A549 (cell line): ENCODE measurements at regions not wholly inside any gene's neighbourhood (a gene's known extent, or its start where the extent isn't known, plus 50 kb on each side); places are given as distances from the start of the nearest gene placed in this dataset.

Experiments used
- ATAC-seq, 2 experiments: fragments of 200-7000 bp in 1 of 2; fragments of >200 bp in 1 of 2; cut with Nextera tagmentation in 1 of 2; cut with Tn5 transposase in 1 of 2; 3 replicates each; pipeline versions ENCODE4 v1.8.0 to v1.9.1; 2018 to 2020; ENCODE audit warnings: mild to moderate bottlenecking in 1 of 2, moderate library complexity in 1 of 2
- CTCF ChIA-PET: fragments of 300-600 bp; sonication (Branson Sonifier 250); formaldehyde crosslinking; extraction: SDS; loops from one replicate; lab custom pipeline; 2021; ENCODE audit warnings: antibody characterized with exemption, inconsistent platforms; lab: Yijun Ruan, JAX
- POLR2A ChIA-PET: fragments of 350-600 bp; formaldehyde crosslinking; extraction: SDS; loops from one replicate; lab custom pipeline; 2021; ENCODE audit warnings: antibody characterized with exemption, inconsistent platforms; lab: Yijun Ruan, JAX
- DNase-seq, 2 experiments: peaks; one replicate each; pipeline versions ENCODE4 v3.0.0 to v3.0.0-alpha.2; 2011 to 2016; ENCODE audit warnings: low read depth in 1 of 2, low spot score in 1 of 2
- FAIRE-seq: peaks from 2 replicates; lab custom pipeline; 2011; peaks lifted over from hg19 to GRCh38; lab: Jason Lieb, UNC
- H3K27ac ChIP-seq, 2 experiments: fragments of >200 bp; sonication (Bioruptor Twin); formaldehyde crosslinking; 3 replicates each; pipeline ENCODE4 v1.5.1; 2016 to 2017
- H3K4me1 ChIP-seq: fragments of >200 bp; sonication (Bioruptor Twin); formaldehyde crosslinking; 3 replicates; pipeline ENCODE4 v1.6.1; 2016
- H3K4me2 ChIP-seq: fragments of >200 bp; sonication (Bioruptor Twin); formaldehyde crosslinking; 3 replicates; pipeline ENCODE4 v1.6.1; 2016
- H3K4me3 ChIP-seq: fragments of >200 bp; sonication (Bioruptor Twin); formaldehyde crosslinking; 3 replicates; pipeline ENCODE4 v1.5.1; 2016
- H3K9me3 ChIP-seq: fragments of >200 bp; sonication (Bioruptor Twin); formaldehyde crosslinking; 3 replicates; pipeline ENCODE4 v1.6.1; 2016
- CHD4 ChIP-seq: fragments of 200-600 bp; sonication (generic); IDR thresholded peaks from 2 replicates; pipeline ENCODE4 v1.6.1; 2016; ENCODE audit warnings: antibody characterized with exemption, mild to moderate bottlenecking, borderline replicate concordance
- EHMT2 ChIP-seq: fragments of 200-600 bp; sonication (generic); IDR thresholded peaks from 2 replicates; pipeline ENCODE4 v1.6.1; 2016; ENCODE audit warnings: antibody characterized with exemption, low read depth, mild to moderate bottlenecking, moderate library complexity
- ESRRA ChIP-seq: fragments of 150-350 bp; IDR thresholded peaks from 2 replicates; pipeline ENCODE4 v1.6.1; 2014; ENCODE audit warnings: mild to moderate bottlenecking, low read length, borderline replicate concordance
- FOXS1 ChIP-seq: fragments of 250-450 bp; sonication (Bioruptor Pico); IDR thresholded peaks from 2 replicates; pipeline ENCODE4 v1.5.0; 2020; ENCODE audit warnings: mild to moderate bottlenecking, moderate library complexity
- GATA3 ChIP-seq: IDR thresholded peaks from 2 replicates; pipeline ENCODE4 v1.6.1; 2012; ENCODE audit warnings: borderline replicate concordance
- JUNB ChIP-seq: fragments of >200 bp; sonication (Bioruptor Twin); formaldehyde crosslinking; IDR thresholded peaks from 2 replicates; pipeline ENCODE4 v1.6.1; 2016
- KDM1A ChIP-seq: fragments of 200-600 bp; sonication (generic); IDR thresholded peaks from 2 replicates; pipeline ENCODE4 v1.6.1; 2016; ENCODE audit warnings: low read depth, mild to moderate bottlenecking
- KDM5A ChIP-seq: fragments of 200-600 bp; sonication (generic); IDR thresholded peaks from 2 replicates; pipeline ENCODE4 v1.6.1; 2016; ENCODE audit warnings: antibody characterized with exemption, mild to moderate bottlenecking
- NR3C1 ChIP-seq: fragments of >200 bp; sonication (Bioruptor Twin); formaldehyde crosslinking; IDR thresholded peaks from 3 replicates; pipeline ENCODE4 v1.6.1; 2017
- POLR2AphosphoS2 ChIP-seq: conservative IDR thresholded peaks from 2 replicates; pipeline ENCODE4 v1.6.1; 2012; ENCODE audit warnings: low read length, improper control_type of control experiment, inconsistent platforms
- RARB ChIP-seq: fragments of 250-450 bp; sonication (Bioruptor Pico); IDR thresholded peaks from 2 replicates; pipeline ENCODE4 v1.8.0; 2021; ENCODE audit warnings: mild to moderate bottlenecking, moderate library complexity
- SMC3 ChIP-seq: fragments of >200 bp; sonication (Bioruptor Twin); formaldehyde crosslinking; IDR thresholded peaks from 3 replicates; pipeline ENCODE4 v1.6.1; 2018; ENCODE audit warnings: inconsistent platforms
- SREBF2 ChIP-seq: fragments of 450-650 bp; IDR thresholded peaks from 2 replicates; pipeline ENCODE4 v1.6.1; 2014; ENCODE audit warnings: mild to moderate bottlenecking, moderate library complexity
- ZC3H11A ChIP-seq: fragments of 450-650 bp; IDR thresholded peaks from 2 replicates; pipeline ENCODE4 v1.6.1; 2014; ENCODE audit warnings: antibody characterized with exemption, mild to moderate bottlenecking
- ZNF302 ChIP-seq: fragments of 250-450 bp; sonication (Bioruptor Pico); IDR thresholded peaks from 2 replicates; pipeline ENCODE4 v1.9.0; 2021; ENCODE audit warnings: inconsistent platforms, mild to moderate bottlenecking, moderate library complexity
- WGBS: methylation state at CpG from one replicate; pipeline ENCODE4 v1.1.6; 2017; ENCODE audit errors: missing lambda C conversion rate; 5-methylcytosine and 5-hydroxymethylcytosine counted together
- TF ChIP-seq, protein P1 (sequence below): IDR thresholded peaks from 2 replicates; pipeline ENCODE4 v1.6.1; 2012
- TF ChIP-seq, protein P2 (sequence below): IDR thresholded peaks from 2 replicates; pipeline ENCODE4 v1.6.1; 2012
- TF ChIP-seq, protein P3 (sequence below): fragments of 150-350 bp; IDR thresholded peaks from 2 replicates; pipeline ENCODE4 v1.6.1; 2014; ENCODE audit warnings: low read depth, mild to moderate bottlenecking, low read length
- TF ChIP-seq, protein P4 (sequence below): fragments of >200 bp; sonication (Bioruptor Twin); formaldehyde crosslinking; IDR thresholded peaks from 3 replicates; pipeline ENCODE4 v1.6.1; 2016
- TF ChIP-seq, protein P5 (sequence below): IDR thresholded peaks from 2 replicates; pipeline ENCODE4 v1.6.1; 2012; ENCODE audit warnings: low read depth, borderline replicate concordance
- TF ChIP-seq, protein P6 (sequence below): fragments of 250-450 bp; sonication (Bioruptor Pico); IDR thresholded peaks from 2 replicates; pipeline ENCODE4 v1.5.0; 2021; ENCODE audit warnings: mild to moderate bottlenecking, moderate library complexity, borderline replicate concordance
- TF ChIP-seq, protein P7 (sequence below): fragments of 200-600 bp; sonication (generic); IDR thresholded peaks from 2 replicates; pipeline ENCODE4 v1.6.1; 2016; ENCODE audit warnings: antibody characterized with exemption, mild to moderate bottlenecking, moderate library complexity

DNA sequence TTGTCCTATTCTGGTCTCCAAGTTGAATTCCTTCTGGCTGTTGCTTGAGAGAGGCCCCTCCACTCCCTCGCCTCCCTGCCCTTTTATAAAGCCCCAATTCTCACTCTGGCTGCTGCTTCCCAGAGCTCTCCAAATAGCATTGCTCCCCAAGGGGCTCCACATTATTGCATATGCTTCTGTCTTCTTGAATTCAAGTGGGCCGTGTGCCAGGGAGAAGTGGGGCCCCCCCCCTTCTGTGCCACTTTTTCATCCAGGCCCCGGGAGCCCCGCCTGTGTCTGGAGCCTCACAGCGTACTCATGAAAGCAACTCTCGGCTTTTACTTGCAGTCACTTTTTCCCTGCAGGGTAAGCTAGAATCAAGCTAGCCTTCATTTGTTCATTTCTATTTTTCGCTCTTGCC, 265.1 kb downstream of the CCSER2 start:
- DNase-seq (no peak), ATAC-seq (no peak), FAIRE-seq (no peak)
- no peak overlapping the region for H3K27ac ChIP-seq
- H3K4me3 ChIP-seq: no peak overlapping the region
- no peaks in the 10 kb centered on the region for H3K9me3 ChIP-seq
- POLR2A ChIA-PET: no interaction called here
- CTCF ChIA-PET: interaction anchor here (0.8 kb wide), 1 partner anchor 14 kb away, joined by 4 read pairs; no protein-coding TSS in a partner anchor
- no peak overlapping the region for H3K4me2 ChIP-seq
- no peaks in the 10 kb centered on the region for H3K4me1 ChIP-seq
- WGBS: 46% methylated on average over 6 of the region's 7 CpGs
- TF ChIP-seq ZC3H11A: no peak
- TF ChIP-seq EHMT2: no peak
- no peak for TF ChIP-seq KDM1A
- TF ChIP-seq NR3C1: no peak
- no peak for TF ChIP-seq CHD4

DNA sequence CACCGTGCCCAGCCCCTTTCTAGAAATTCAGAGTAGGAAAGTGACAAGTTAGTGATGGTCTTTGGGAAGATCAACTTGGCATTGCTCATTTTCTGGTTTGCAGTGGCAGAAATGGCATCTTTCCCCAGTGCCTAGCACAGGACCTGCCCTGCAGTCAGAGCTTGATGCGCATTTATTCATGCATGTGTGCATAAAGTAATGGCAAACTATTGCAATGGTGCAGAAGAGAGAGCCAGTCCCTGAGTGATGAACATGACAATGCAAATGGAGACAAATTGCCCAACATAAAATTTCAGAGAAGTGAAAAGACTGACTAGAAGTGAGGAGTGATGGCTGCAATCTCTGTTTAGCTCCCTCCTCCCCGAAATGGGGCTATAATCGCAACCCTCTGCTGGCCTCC, 268.2 kb downstream of the CCSER2 start:
- 35% methylated on average over 4 of the region's 4 CpGs for WGBS
- DNase-seq (no peak), ATAC-seq (no peak), FAIRE-seq (no peak)
- H3K9me3 ChIP-seq: no peaks in the 10 kb centered on the region
- ChIA-PET CTCF (interaction anchor here (1.3 to 2.0 kb wide), 2 partner anchors 10 to 57 kb away, joined by 3 to 8 read pairs; no protein-coding TSS in a partner anchor), POLR2A (no interaction called here)
- H3K4me3 ChIP-seq: no peak overlapping the region
- H3K27ac ChIP-seq: no peak overlapping the region
- H3K4me2 ChIP-seq: no peak overlapping the region
- H3K4me1 ChIP-seq: no peaks in the 10 kb centered on the region
- TF ChIP-seq, protein P1, sequence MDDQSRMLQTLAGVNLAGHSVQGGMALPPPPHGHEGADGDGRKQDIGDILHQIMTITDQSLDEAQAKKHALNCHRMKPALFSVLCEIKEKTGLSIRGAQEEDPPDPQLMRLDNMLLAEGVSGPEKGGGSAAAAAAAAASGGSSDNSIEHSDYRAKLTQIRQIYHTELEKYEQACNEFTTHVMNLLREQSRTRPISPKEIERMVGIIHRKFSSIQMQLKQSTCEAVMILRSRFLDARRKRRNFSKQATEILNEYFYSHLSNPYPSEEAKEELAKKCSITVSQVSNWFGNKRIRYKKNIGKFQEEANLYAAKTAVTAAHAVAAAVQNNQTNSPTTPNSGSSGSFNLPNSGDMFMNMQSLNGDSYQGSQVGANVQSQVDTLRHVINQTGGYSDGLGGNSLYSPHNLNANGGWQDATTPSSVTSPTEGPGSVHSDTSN: no peak

DNA sequence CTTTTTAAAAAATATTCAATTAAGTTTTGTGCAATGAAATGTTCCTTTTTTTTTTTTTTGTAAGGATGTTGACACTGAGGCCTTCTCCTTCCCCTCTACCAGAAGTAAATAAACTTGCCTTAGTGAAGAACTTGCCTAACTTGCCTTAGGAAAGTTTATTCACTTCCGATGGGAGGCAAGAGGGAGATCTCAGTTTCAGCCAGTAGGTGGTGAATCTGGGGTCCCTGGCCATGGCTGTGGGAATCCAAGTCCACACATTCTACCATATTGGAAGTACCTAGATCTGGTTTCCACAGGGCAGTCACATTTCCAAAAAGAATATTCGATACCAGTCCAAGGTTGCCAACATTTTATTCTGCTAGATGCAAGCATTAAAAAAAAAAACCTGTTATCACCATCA, 270.9 kb downstream of the CCSER2 start:
- ATAC-seq (peak in 1 of 2 experiments; percentile 52; a peak in 1 of 6 replicates), FAIRE-seq (no peak), DNase-seq (peak in 1 of 2 experiments; percentile 4)
- Histone ChIP-seq H3K4me2 (no peak overlapping the region), H3K4me3 (no peak overlapping the region), H3K27ac (no peak overlapping the region), H3K9me3 (no peaks in the 10 kb centered on the region), H3K4me1 (no peaks in the 10 kb centered on the region)
- ChIA-PET POLR2A (no interaction called here), CTCF (no interaction called here)
- TF ChIP-seq SREBF2 (no peak), SMC3 (no peak), POLR2AphosphoS2 (no peak)
- TF ChIP-seq, protein P2, sequence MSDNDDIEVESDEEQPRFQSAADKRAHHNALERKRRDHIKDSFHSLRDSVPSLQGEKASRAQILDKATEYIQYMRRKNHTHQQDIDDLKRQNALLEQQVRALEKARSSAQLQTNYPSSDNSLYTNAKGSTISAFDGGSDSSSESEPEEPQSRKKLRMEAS: no peak
- TF ChIP-seq, protein P3, sequence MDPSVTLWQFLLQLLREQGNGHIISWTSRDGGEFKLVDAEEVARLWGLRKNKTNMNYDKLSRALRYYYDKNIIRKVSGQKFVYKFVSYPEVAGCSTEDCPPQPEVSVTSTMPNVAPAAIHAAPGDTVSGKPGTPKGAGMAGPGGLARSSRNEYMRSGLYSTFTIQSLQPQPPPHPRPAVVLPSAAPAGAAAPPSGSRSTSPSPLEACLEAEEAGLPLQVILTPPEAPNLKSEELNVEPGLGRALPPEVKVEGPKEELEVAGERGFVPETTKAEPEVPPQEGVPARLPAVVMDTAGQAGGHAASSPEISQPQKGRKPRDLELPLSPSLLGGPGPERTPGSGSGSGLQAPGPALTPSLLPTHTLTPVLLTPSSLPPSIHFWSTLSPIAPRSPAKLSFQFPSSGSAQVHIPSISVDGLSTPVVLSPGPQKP: no peak
- TF ChIP-seq, protein P4, sequence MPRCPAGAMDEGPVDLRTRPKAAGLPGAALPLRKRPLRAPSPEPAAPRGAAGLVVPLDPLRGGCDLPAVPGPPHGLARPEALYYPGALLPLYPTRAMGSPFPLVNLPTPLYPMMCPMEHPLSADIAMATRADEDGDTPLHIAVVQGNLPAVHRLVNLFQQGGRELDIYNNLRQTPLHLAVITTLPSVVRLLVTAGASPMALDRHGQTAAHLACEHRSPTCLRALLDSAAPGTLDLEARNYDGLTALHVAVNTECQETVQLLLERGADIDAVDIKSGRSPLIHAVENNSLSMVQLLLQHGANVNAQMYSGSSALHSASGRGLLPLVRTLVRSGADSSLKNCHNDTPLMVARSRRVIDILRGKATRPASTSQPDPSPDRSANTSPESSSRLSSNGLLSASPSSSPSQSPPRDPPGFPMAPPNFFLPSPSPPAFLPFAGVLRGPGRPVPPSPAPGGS: no peak
- TF ChIP-seq, protein P5, sequence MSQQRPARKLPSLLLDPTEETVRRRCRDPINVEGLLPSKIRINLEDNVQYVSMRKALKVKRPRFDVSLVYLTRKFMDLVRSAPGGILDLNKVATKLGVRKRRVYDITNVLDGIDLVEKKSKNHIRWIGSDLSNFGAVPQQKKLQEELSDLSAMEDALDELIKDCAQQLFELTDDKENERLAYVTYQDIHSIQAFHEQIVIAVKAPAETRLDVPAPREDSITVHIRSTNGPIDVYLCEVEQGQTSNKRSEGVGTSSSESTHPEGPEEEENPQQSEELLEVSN: no peak
- WGBS: 25% methylated on average over 2 of the region's 2 CpGs

DNA sequence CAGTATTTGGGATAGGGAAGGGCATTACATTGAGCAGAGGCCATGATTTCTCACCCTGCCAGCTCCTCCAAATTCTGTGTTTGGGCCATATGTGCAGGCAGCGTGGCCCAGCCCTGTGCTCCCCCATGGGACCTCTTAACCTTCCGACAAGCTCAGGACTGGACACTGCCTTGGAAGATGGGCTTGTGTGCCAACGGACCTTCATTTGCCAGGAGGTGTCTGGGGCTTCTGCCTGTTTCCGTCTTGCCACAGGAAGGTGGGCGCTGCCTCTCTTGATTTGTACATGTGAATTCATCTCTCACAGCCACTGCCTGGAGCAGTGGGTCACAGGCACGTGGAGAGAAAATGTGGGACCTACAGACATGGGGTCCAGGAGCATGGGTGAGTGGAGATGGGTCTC, 272.6 kb downstream of the CCSER2 start:
- no peak for DNase-seq
- Histone ChIP-seq H3K4me1 (no peaks in the 10 kb centered on the region), H3K4me2 (no peak overlapping the region), H3K27ac (no peak overlapping the region), H3K4me3 (no peak overlapping the region), H3K9me3 (no peaks in the 10 kb centered on the region)
- ATAC-seq: no peak
- ChIA-PET POLR2A (no interaction called here), CTCF (interaction anchor here (1.0 kb wide), 1 partner anchor 63 kb away, joined by 3 read pairs; no protein-coding TSS in a partner anchor)
- WGBS: 21% methylated on average over 6 of the region's 6 CpGs
- no peak for FAIRE-seq
- TF ChIP-seq, protein P6, sequence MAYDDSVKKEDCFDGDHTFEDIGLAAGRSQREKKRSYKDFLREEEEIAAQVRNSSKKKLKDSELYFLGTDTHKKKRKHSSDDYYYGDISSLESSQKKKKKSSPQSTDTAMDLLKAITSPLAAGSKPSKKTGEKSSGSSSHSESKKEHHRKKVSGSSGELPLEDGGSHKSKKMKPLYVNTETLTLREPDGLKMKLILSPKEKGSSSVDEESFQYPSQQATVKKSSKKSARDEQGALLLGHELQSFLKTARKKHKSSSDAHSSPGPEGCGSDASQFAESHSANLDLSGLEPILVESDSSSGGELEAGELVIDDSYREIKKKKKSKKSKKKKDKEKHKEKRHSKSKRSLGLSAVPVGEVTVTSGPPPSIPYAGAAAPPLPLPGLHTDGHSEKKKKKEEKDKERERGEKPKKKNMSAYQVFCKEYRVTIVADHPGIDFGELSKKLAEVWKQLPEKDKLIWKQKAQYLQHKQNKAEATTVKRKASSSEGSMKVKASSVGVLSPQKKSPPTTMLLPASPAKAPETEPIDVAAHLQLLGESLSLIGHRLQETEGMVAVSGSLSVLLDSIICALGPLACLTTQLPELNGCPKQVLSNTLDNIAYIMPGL (CRISPR knock-in tag): no peak
- no peak for TF ChIP-seq GATA3
- TF ChIP-seq JUNB: no peak
- no peak for TF ChIP-seq NR3C1
- TF ChIP-seq, protein P7, sequence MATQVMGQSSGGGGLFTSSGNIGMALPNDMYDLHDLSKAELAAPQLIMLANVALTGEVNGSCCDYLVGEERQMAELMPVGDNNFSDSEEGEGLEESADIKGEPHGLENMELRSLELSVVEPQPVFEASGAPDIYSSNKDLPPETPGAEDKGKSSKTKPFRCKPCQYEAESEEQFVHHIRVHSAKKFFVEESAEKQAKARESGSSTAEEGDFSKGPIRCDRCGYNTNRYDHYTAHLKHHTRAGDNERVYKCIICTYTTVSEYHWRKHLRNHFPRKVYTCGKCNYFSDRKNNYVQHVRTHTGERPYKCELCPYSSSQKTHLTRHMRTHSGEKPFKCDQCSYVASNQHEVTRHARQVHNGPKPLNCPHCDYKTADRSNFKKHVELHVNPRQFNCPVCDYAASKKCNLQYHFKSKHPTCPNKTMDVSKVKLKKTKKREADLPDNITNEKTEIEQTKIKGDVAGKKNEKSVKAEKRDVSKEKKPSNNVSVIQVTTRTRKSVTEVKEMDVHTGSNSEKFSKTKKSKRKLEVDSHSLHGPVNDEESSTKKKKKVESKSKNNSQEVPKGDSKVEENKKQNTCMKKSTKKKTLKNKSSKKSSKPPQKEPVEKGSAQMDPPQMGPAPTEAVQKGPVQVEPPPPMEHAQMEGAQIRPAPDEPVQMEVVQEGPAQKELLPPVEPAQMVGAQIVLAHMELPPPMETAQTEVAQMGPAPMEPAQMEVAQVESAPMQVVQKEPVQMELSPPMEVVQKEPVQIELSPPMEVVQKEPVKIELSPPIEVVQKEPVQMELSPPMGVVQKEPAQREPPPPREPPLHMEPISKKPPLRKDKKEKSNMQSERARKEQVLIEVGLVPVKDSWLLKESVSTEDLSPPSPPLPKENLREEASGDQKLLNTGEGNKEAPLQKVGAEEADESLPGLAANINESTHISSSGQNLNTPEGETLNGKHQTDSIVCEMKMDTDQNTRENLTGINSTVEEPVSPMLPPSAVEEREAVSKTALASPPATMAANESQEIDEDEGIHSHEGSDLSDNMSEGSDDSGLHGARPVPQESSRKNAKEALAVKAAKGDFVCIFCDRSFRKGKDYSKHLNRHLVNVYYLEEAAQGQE: no peak
- TF ChIP-seq ESRRA: no peak
- no peak for TF ChIP-seq KDM5A
- no peak for TF ChIP-seq RARB (CRISPR knock-in tag)
- no peak for TF ChIP-seq ZNF302 (CRISPR knock-in tag)
- no peak for TF ChIP-seq FOXS1
